NT2/D1 (cell line): ENCODE measurements at regions not wholly inside any gene's neighbourhood (a gene's known extent, or its start where the extent isn't known, plus 50 kb on each side); places are given as distances from the start of the nearest gene placed in this dataset.

ENCODE experiments used
- YY1 ChIP-seq: IDR thresholded peaks from 2 replicates; pipeline ENCODE4 v1.6.1; 2011; ENCODE audit not compliant: insufficient read length, insufficient read depth
- ZNF274 ChIP-seq: IDR thresholded peaks from 2 replicates; pipeline ENCODE4 v1.6.1; 2011; ENCODE audit warnings: mild to moderate bottlenecking, low read depth, low read length

DNA sequence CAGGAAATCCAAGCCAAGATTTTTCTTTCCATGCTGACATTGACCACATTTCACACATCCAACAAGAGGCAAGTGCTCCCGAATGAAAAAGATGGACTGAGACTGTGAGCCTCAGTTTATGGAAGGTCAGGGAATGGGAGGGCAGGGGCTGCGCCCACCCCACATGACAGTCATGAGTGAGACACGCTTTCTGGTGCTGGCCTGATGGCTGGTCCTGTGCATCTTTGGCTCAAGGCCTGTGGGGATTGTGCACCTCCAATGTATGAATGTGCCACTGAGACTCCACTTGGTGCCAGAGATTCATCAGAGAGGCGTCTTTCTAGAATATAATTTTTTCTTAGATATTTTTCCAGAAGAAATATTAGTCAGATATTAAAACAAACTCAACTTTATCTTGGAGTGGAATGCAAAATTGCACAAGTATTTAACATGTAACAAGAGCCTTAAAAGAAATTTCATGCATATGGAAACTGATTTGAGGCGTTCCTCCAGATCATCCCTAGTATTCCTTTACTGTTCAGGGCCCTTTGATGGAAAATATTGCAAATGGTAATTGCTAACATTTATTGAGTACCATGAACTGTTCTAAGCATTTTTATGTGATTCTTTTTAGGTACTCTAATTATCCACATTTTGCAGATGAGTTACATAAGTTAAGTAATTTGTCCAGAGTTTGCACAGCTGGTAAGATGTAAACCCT lies 87.3 kb upstream of the GPR45 start:
- TF ChIP-seq ZNF274 = no peak
- no peak for TF ChIP-seq YY1
